Lower leg skin (tissue), 4 donors: ENCODE measurements at regions not wholly inside any gene's neighbourhood (a gene's known extent, or its start where the extent isn't known, plus 50 kb on each side); places are given as distances from the start of the nearest gene placed in this dataset.

Experiments
- DNase-seq, 2 donors: peaks; one replicate each; pipeline ENCODE4 v3.0.0-alpha.2; 2019; ENCODE audit warnings: low spot score in 2 of 2
- H3K4me3 ChIP-seq: fragments of 200-600 bp; sonication (generic); 2 replicates; pipeline ENCODE4 v1.5.1; 2017; ENCODE audit warnings: mild to moderate bottlenecking, low read depth; ENCODE audit not compliant: poor library complexity, severe bottlenecking
- CTCF ChIP-seq, 3 donors: fragments of 450-650 bp; IDR thresholded peaks; one replicate each; pipeline ENCODE4 v1.5.1; 2016; ENCODE audit warnings: antibody characterized with exemption in 3 of 3, mild to moderate bottlenecking in 3 of 3, moderate library complexity in 2 of 3
- POLR2A ChIP-seq, 2 donors: fragments of 450-650 bp; IDR thresholded peaks; one replicate each; pipeline ENCODE4 v1.6.1; 2016 to 2017; ENCODE audit warnings: antibody characterized with exemption in 2 of 2, mild to moderate bottlenecking in 1 of 2, moderate library complexity in 1 of 2
- WGBS, 2 donors: methylation state at CpG; one replicate each; pipeline ENCODE4 v1.1.5; 2018; 5-methylcytosine and 5-hydroxymethylcytosine counted together
- intact Hi-C: fragments of 100-400 bp; cut with DNase I; formaldehyde crosslinking; loops from one replicate; pipeline ENCODE4 v1.15.0; 2023; ENCODE audit warnings: low total_unique reads

DNA sequence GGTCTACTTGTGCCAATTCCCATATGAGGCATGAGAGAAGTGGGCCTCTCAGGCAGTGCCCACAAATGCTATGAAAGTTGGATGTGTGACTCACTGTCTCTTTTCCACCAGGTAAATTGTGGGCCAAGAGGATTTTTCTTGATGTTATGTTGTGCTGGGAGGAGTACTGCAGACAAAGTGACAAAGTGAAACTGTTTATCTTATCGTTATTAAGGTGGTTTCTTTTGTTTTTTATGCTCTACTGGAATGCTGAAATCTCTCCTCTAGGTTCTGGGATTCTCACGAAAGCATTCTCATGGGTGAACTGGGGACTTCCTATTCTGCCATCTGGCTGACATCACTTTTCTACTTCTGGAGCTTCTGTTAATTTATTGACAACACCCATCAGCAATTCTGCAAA, 919.6 kb upstream of the EPHA6 start:
- TF ChIP-seq CTCF (IDR thresholded peaks at IDR 0.05) (no peak), POLR2A (IDR thresholded peaks at IDR 0.05) (no peak)
- DNase-seq = no peak
- WGBS, 2 donors = 75 to 85% methylated on average over 2 of the region's 2 CpGs
- intact Hi-C loops = no loop called here
- H3K4me3 ChIP-seq = no peak overlapping the region

GRCh38 chr3:95899494-95899893, 914.9 kb upstream of the EPHA6 start:
- no peak overlapping the region for H3K4me3 ChIP-seq
- no peak for DNase-seq
- 70 to 76% methylated on average over 2 of the region's 2 CpGs for WGBS, 2 donors
- intact Hi-C loops = no loop called here
- no peak for TF ChIP-seq CTCF (IDR thresholded peaks at IDR 0.05)
- TF ChIP-seq POLR2A (IDR thresholded peaks at IDR 0.05) = no peak

DNA sequence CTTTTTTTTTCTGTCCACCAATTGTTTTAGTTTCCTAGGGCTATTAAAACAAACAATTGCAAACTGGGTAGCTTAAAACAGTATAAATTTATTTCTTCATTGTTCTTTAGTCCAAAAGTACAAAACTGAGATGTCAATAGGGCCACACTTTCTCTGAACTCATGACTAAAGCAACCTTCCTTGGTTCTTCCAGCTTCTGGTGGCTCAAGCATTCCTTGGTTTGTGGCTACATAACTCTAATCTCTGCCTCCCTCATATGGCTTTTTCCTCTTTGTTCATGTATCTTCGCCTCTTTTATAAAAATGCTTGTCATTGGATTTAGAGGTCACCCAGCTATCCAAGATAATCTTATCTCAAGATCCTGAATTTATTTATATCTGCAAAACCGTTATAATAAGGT, 914.5 kb upstream of the EPHA6 start:
- 78 to 85% methylated on average over 2 of the region's 2 CpGs for WGBS, 2 donors
- no peak overlapping the region for H3K4me3 ChIP-seq
- intact Hi-C loops = no loop called here
- TF ChIP-seq CTCF (IDR thresholded peaks at IDR 0.05) (no peak), POLR2A (IDR thresholded peaks at IDR 0.05) (no peak)
- no peak for DNase-seq

DNA sequence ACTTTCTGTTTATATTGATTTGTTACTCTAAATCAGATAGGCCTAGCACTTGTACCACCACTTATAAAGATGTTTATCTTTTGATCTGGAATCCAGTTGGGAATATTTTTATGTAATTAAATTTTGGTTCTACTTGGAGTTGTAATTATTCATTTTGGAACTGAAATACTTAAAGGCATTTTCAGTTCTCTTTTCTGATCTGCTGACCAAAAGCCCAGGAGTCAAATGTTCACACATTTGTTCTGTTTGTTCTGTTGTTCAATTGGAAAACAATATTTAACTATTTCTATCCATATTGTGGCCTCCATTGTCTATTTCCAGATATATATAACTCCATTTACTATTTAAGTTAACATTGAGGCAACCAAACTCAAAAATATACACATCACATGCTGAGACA, 912.4 kb upstream of the EPHA6 start:
- TF ChIP-seq POLR2A (IDR thresholded peaks at IDR 0.05) (no peak), CTCF (IDR thresholded peaks at IDR 0.05) (no peak)
- H3K4me3 ChIP-seq = no peak overlapping the region
- no peak for DNase-seq
- intact Hi-C loops = no loop called here

DNA sequence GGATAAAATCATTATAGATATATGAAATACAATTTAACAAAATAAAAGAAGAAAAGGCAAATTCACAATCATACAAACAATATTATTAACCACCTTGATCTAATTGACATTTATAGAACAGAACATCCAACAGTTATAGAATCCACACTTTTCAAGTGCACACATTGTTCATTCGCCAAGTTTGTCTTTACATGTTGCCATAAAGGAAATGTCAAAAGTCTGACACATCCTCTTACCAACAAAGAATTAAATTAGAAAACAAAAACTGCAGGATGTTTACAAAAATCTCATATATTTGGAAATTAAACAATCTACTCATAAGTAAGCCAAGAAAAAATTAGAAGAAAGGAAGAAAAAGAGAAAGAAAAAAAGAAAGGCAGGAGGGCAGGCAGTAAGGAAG, 909.2 kb upstream of the EPHA6 start:
- intact Hi-C loops = no loop called here
- DNase-seq = no peak
- 68 to 72% methylated on average over 1 of the region's 1 CpG for WGBS, 2 donors
- H3K4me3 ChIP-seq = no peak overlapping the region
- TF ChIP-seq CTCF (IDR thresholded peaks at IDR 0.05) = no peak
- no peak for TF ChIP-seq POLR2A (IDR thresholded peaks at IDR 0.05)

DNA sequence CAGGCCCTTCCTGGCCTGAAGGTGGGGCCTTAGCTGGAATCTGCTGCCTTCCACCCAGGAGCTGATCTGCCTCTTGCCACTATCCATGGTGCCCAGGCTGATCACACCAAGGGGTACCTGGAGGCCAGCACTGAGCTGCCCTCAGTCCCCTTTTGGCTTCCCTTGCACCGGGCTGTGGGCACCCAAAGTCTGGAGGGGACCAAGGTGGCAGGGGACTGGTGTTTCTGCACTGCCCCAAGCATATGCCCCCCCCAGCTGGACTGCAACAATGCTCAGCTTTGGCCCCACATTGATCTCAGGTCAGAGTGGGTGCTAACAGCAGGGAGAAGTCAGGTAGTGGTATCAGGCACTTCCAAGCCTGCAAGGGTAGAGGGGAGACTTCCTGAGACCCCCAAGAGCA, 902.6 kb upstream of the EPHA6 start:
- 100% methylated on average over 1 of the region's 1 CpG for WGBS, 2 donors
- H3K4me3 ChIP-seq = no peak overlapping the region
- no peak for DNase-seq
- TF ChIP-seq CTCF (IDR thresholded peaks at IDR 0.05) (no peak), POLR2A (IDR thresholded peaks at IDR 0.05) (no peak)
- intact Hi-C loops = no loop called here
